BE2C (cell line): ENCODE measurements at regions not wholly inside any gene's neighbourhood (a gene's known extent, or its start where the extent isn't known, plus 50 kb on each side); places are given as distances from the start of the nearest gene placed in this dataset.

ENCODE experiments used
- DNase-seq: peaks from one replicate; pipeline ENCODE4 v3.0.0-alpha.2; 2020
- H3K27me3 ChIP-seq: fragments of 250-450 bp; sonication (Bioruptor Pico); 2 replicates; pipeline ENCODE4 v1.5.1; 2020; ENCODE audit warnings: mild to moderate bottlenecking
- H3K36me3 ChIP-seq: fragments of 250-450 bp; sonication (Bioruptor Pico); 2 replicates; pipeline ENCODE4 v1.5.1; 2020; ENCODE audit warnings: mild to moderate bottlenecking
- H3K4me1 ChIP-seq: fragments of 250-450 bp; sonication (Bioruptor Pico); 2 replicates; pipeline ENCODE4 v1.5.1; 2020
- H3K4me3 ChIP-seq: 2 replicates; pipeline ENCODE4 v1.5.1; 2011; ENCODE audit warnings: low read depth, low read length
- H3K9me3 ChIP-seq: fragments of 250-450 bp; sonication (Bioruptor Pico); 2 replicates; pipeline ENCODE4 v1.5.1; 2020
- TF ChIP-seq, protein P1 (sequence below): IDR thresholded peaks from 2 replicates; pipeline ENCODE4 v1.5.1; 2012; ENCODE audit warnings: mild to moderate bottlenecking, low read depth, low read length

DNA sequence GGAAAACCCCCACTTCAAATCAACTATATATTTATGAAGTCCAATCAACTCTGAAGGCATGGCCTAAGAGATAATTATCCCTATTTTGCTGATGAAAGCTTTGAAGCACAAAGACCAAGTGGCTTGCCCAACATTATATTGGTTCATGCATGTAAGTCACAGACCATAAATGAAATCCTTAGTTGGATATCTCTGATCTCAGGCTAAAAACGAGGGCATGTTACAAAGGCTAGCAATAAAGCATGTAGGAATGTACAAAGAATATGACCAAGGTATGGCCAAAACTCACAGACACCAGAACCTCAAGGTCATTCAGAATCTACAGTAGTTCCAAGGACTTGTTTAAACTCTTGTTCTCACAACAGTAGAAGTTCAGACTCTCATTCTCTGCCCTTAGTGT lies 100.2 kb upstream of the SESN3 start:
- Histone ChIP-seq H3K4me1 (peaks cover 13% of the 10 kb centered on the region), H3K4me3 (no peak overlapping the region), H3K27me3 (no peaks in the 10 kb centered on the region), H3K9me3 (no peaks in the 10 kb centered on the region), H3K36me3 (no peaks in the 10 kb centered on the region)
- TF ChIP-seq, protein P1, sequence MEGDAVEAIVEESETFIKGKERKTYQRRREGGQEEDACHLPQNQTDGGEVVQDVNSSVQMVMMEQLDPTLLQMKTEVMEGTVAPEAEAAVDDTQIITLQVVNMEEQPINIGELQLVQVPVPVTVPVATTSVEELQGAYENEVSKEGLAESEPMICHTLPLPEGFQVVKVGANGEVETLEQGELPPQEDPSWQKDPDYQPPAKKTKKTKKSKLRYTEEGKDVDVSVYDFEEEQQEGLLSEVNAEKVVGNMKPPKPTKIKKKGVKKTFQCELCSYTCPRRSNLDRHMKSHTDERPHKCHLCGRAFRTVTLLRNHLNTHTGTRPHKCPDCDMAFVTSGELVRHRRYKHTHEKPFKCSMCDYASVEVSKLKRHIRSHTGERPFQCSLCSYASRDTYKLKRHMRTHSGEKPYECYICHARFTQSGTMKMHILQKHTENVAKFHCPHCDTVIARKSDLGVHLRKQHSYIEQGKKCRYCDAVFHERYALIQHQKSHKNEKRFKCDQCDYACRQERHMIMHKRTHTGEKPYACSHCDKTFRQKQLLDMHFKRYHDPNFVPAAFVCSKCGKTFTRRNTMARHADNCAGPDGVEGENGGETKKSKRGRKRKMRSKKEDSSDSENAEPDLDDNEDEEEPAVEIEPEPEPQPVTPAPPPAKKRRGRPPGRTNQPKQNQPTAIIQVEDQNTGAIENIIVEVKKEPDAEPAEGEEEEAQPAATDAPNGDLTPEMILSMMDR: no peak
- DNase-seq: no peak

DNA sequence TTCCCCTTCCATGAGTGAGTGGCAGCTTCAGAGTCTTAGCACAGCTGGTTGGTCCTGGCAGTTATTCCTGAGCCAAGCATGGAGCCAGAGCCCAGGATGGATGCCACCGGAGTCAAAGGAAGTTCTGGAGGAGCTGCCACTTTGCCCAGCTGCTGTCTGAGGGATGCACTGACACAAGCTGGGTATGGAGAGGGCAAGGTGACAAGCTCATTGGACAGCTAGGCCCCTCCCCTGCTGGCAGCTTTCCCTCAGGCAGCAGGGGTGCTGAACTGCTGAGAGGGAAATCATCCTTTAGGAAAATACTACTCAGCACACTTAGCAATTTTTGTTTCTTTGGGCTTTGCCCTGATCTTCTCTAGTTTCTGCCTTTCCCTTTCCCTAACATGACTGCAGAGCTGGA lies 99.3 kb upstream of the SESN3 start:
- TF ChIP-seq, protein P1: no peak
- H3K9me3 ChIP-seq: no peaks in the 10 kb centered on the region
- no peak overlapping the region for H3K4me3 ChIP-seq
- H3K27me3 ChIP-seq: no peaks in the 10 kb centered on the region
- no peak for DNase-seq
- no peaks in the 10 kb centered on the region for H3K36me3 ChIP-seq
- H3K4me1 ChIP-seq: peaks cover 11% of the 10 kb centered on the region; the same call in 1 of the 2 replicates

DNA sequence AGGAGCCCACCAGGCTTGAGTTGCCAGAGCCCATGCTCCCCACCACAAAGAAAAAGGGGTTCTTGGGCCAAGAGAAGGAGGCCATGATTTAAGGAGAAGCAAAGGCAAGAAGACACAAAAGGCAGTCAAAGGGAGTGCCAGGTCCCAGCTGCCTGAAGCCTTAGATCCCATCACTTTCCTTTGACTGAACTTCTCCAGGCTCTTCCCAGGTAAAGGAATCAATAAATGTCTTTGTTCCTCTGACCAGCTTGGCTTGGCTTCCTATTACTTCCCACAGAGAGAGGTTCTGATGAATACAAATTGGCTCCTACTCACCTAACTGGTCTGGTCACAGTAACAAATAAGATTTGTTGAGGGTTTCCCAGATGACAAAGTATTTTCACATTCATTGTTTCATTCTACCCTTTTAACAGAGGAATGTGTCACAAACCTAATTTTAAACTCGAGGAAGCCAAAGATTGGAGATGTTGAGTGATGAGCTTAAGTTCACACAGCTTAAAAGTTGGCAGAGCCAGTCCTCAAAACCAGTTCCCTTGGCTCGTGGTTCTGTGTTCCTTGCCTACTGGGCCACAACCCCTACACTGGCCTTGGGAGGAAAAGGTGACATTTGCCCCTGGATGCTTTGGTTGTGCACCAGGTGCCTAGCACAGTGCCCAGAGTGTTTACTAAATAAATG lies 96.4 kb upstream of the SESN3 start:
- Histone ChIP-seq H3K4me1 (peaks cover 5% of the 10 kb centered on the region; the same call in 1 of the 2 replicates), H3K9me3 (no peaks in the 10 kb centered on the region), H3K36me3 (no peaks in the 10 kb centered on the region), H3K4me3 (no peak overlapping the region), H3K27me3 (no peaks in the 10 kb centered on the region)
- TF ChIP-seq, protein P1: no peak
- no peak for DNase-seq

DNA sequence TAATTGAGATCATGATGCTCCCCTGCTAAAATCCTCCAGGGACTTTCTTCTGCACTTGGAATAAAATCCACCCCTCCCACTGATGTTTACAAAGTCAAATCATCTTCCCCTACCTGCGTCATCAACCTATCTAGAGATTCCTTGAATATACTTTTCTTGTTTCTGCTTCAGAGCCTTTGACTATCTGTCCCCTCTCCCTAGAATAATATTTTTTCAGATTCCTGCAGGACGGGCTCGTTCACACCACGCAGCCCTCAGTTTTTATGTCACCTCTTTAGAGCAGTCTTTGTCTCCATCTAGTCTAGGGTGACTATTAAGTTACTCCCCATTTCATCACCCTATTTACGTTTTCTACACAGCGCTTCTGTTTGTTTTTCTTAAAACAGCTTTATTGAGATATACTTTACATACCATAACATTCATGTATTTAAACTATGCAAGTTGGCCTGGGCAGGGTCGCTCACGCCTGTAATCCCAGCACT lies 94.8 kb upstream of the SESN3 start:
- Histone ChIP-seq H3K4me1 (peaks cover 4% of the 10 kb centered on the region; the same call in 1 of the 2 replicates), H3K4me3 (no peak overlapping the region), H3K36me3 (no peaks in the 10 kb centered on the region), H3K27me3 (no peaks in the 10 kb centered on the region), H3K9me3 (no peaks in the 10 kb centered on the region)
- no peak for DNase-seq
- TF ChIP-seq, protein P1: no peak

DNA sequence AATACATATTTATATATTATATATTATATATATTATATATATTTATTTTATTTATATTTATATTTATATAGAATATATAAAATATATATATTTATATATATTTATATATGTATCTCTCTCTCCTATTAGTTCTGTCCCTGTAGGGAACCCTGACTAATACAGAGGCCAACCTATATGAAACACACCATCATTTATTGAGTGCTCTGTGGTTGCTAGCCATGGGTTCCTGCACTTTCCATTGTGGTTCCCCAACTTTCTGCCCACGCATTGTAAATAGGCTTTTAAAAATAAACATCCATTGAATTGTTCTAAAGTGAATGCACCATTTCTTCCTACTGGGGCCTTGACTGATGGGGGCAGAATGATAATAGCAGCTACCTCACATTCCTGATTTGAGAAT lies 93.8 kb upstream of the SESN3 start:
- Histone ChIP-seq H3K4me3 (no peak overlapping the region), H3K27me3 (no peaks in the 10 kb centered on the region), H3K4me1 (no peaks in the 10 kb centered on the region), H3K36me3 (no peaks in the 10 kb centered on the region), H3K9me3 (no peaks in the 10 kb centered on the region)
- TF ChIP-seq, protein P1: no peak
- DNase-seq: no peak

DNA sequence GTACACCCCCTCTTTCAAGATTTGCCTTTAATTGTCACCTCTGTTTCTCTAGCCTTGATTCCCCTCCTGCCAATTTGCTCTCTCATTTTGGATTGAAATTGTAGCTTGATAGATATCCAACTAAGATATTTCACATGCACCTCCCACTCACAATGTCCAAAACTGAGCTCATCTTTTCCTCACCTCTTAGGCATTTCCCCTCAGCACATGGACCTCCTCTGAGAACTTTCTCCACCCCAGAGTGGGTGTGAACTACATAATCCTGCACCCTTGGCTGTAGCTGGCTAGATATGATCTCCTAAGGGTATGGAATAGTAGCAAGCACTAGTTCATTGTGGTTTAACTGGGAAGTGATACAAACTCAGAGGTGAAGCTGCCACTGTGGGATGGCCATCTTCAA lies 91.5 kb upstream of the SESN3 start:
- H3K9me3 ChIP-seq: no peaks in the 10 kb centered on the region
- H3K27me3 ChIP-seq: no peaks in the 10 kb centered on the region
- TF ChIP-seq, protein P1: no peak
- DNase-seq: no peak
- H3K36me3 ChIP-seq: no peaks in the 10 kb centered on the region
- peaks cover 13% of the 10 kb centered on the region for H3K4me1 ChIP-seq
- no peak overlapping the region for H3K4me3 ChIP-seq
